Endodermal cell (in vitro differentiated cells): ENCODE measurements at regions not wholly inside any gene's neighbourhood (a gene's known extent, or its start where the extent isn't known, plus 50 kb on each side); places are given as distances from the start of the nearest gene placed in this dataset.

Source experiments
- DNase-seq: peaks from one replicate; pipeline ENCODE4 v3.0.0-alpha.2; 2017
- H3K27ac ChIP-seq: 2 replicates; pipeline ENCODE4 v1.5.1; 2013; ENCODE audit warnings: mild to moderate bottlenecking, low read depth, low read length, moderate library complexity
- H3K27me3 ChIP-seq: 2 replicates; pipeline ENCODE4 v1.6.1; 2013; ENCODE audit warnings: mild to moderate bottlenecking, low read length, moderate library complexity; ENCODE audit not compliant: insufficient read depth, control insufficient read depth, poor library complexity, severe bottlenecking
- H3K36me3 ChIP-seq: 2 replicates; pipeline ENCODE4 v1.7.0; 2013; ENCODE audit warnings: mild to moderate bottlenecking, low read length, moderate library complexity; ENCODE audit not compliant: control insufficient read depth, insufficient read depth
- H3K4me1 ChIP-seq: one replicate; pipeline ENCODE4 v1.7.0; 2013; ENCODE audit warnings: low read length; ENCODE audit not compliant: control insufficient read depth, insufficient read depth
- H3K4me3 ChIP-seq: 2 replicates; pipeline ENCODE4 v1.5.1; 2013; ENCODE audit warnings: mild to moderate bottlenecking, low read length, moderate library complexity
- H3K9ac ChIP-seq: 2 replicates; pipeline ENCODE4 v1.6.1; 2013; ENCODE audit warnings: mild to moderate bottlenecking, low read length, moderate library complexity; ENCODE audit not compliant: poor library complexity, severe bottlenecking; ENCODE audit errors: extremely low read depth
- H3K9me3 ChIP-seq: 2 replicates; pipeline ENCODE4 v1.6.1; 2013; ENCODE audit warnings: mild to moderate bottlenecking, low read length, moderate library complexity; ENCODE audit not compliant: control insufficient read depth
- H3K27ac Mint-ChIP-seq: 2 replicates; pipeline ENCODE4 v1.8.0; 2020; ENCODE audit warnings: mixed read lengths
- H3K27me3 Mint-ChIP-seq: 2 replicates; pipeline ENCODE4 v1.8.0; 2021; ENCODE audit warnings: mild to moderate bottlenecking, mixed read lengths; ENCODE audit not compliant: insufficient read depth
- H3K36me3 Mint-ChIP-seq: 2 replicates; pipeline ENCODE4 v1.8.0; 2020; ENCODE audit warnings: low read depth, mixed read lengths
- H3K4me1 Mint-ChIP-seq: 2 replicates; pipeline ENCODE4 v1.8.0; 2020; ENCODE audit warnings: mixed read lengths
- H3K4me3 Mint-ChIP-seq: 2 replicates; pipeline ENCODE4 v1.8.0; 2020; ENCODE audit warnings: mild to moderate bottlenecking, moderate library complexity, mixed read lengths
- H3K9me3 Mint-ChIP-seq: 2 replicates; pipeline ENCODE4 v1.8.0; 2020; ENCODE audit warnings: mild to moderate bottlenecking, mixed read lengths
- CTCF ChIP-seq: fragments of 200-600 bp; sonication (generic); conservative IDR thresholded peaks from 2 replicates; pipeline ENCODE4 v1.5.0; 2021; ENCODE audit warnings: antibody characterized with exemption, mild to moderate bottlenecking
- WGBS, 2 experiments: methylation state at CpG; one replicate each; pipeline versions ENCODE4 v1.1.5 to v1.1.7; 2013; ENCODE audit warnings: missing lambda C conversion rate in 2 of 2, mixed read lengths in 1 of 2; ENCODE audit not compliant: insufficient coverage in 1 of 2, insufficient read length in 1 of 2; 5-methylcytosine and 5-hydroxymethylcytosine counted together

- Mint-ChIP-seq H3K9me3 (no peaks in the 10 kb centered on the region), H3K4me3 (no peak overlapping the region), H3K27me3 (no peaks in the 10 kb centered on the region), H3K27ac (no peak overlapping the region), H3K4me1 (no peaks in the 10 kb centered on the region), H3K36me3 (no peaks in the 10 kb centered on the region)
- WGBS, 2 experiments: 88 to 89% methylated on average over 1 to 2 of the region's 2 CpGs
- no peaks in the 10 kb centered on the region for H3K36me3 ChIP-seq
- H3K4me3 ChIP-seq: no peak overlapping the region
- H3K27ac ChIP-seq: no peak overlapping the region
- DNase-seq: no peak
- TF ChIP-seq CTCF: no peak
- H3K9me3 ChIP-seq: peaks cover 10% of the 10 kb centered on the region
- no peaks in the 10 kb centered on the region for H3K27me3 ChIP-seq
- no peak overlapping the region for H3K9ac ChIP-seq
- no peaks in the 10 kb centered on the region for H3K4me1 ChIP-seq
These were observed 549.2 kb downstream of the CCDC85A start for GRCh38 chr2:56732946-56733345.

GRCh38 chr2:56739413-56739812, 555.6 kb downstream of the CCDC85A start:
- Mint-ChIP-seq H3K27ac (no peak overlapping the region), H3K4me3 (no peak overlapping the region), H3K27me3 (no peaks in the 10 kb centered on the region), H3K4me1 (peaks cover 28% of the 10 kb centered on the region), H3K36me3 (no peaks in the 10 kb centered on the region), H3K9me3 (no peaks in the 10 kb centered on the region)
- Histone ChIP-seq H3K4me3 (no peak overlapping the region), H3K27me3 (no peaks in the 10 kb centered on the region), H3K4me1 (peaks cover 4% of the 10 kb centered on the region), H3K36me3 (no peaks in the 10 kb centered on the region), H3K27ac (no peak overlapping the region), H3K9ac (no peak overlapping the region), H3K9me3 (peaks cover 9% of the 10 kb centered on the region)
- TF ChIP-seq CTCF: no peak
- WGBS, 2 experiments: 100% methylated on average over 1 of the region's 1 CpG; no CpG with 5 or more reads in 1 of the 2 experiments
- DNase-seq: no peak

GRCh38 chr2:56741601-56742102, 557.9 kb downstream of the CCDC85A start:
- peaks cover 31% of the 10 kb centered on the region for H3K4me1 Mint-ChIP-seq
- Histone ChIP-seq H3K4me1 (peaks cover 4% of the 10 kb centered on the region), H3K36me3 (no peaks in the 10 kb centered on the region), H3K9ac (no peak overlapping the region), H3K9me3 (no peaks in the 10 kb centered on the region), H3K4me3 (no peak overlapping the region), H3K27me3 (no peaks in the 10 kb centered on the region), H3K27ac (no peak overlapping the region)
- TF ChIP-seq CTCF: no peak
- DNase-seq: peak; percentile 61
- no peaks in the 10 kb centered on the region for H3K27me3 Mint-ChIP-seq
- 84 to 90% methylated on average over 4 to 5 of the region's 5 CpGs for WGBS, 2 experiments
- H3K9me3 Mint-ChIP-seq: no peaks in the 10 kb centered on the region
- no peak overlapping the region for H3K27ac Mint-ChIP-seq
- no peak overlapping the region for H3K4me3 Mint-ChIP-seq
- H3K36me3 Mint-ChIP-seq: no peaks in the 10 kb centered on the region
